Stomach smooth muscle (tissue), 2 donors: ENCODE measurements at regions not wholly inside any gene's neighbourhood (a gene's known extent, or its start where the extent isn't known, plus 50 kb on each side); places are given as distances from the start of the nearest gene placed in this dataset.

Source experiments
- H3K27ac ChIP-seq: one replicate; pipeline ENCODE4 v1.7.0; 2013; ENCODE audit warnings: mild to moderate bottlenecking, low read length, inconsistent platforms
- H3K27me3 ChIP-seq, 2 donors: one replicate each; pipeline ENCODE4 v1.7.0; 2013; ENCODE audit warnings: low read length in 2 of 2; ENCODE audit not compliant: insufficient read depth in 2 of 2, control insufficient read depth in 1 of 2
- H3K36me3 ChIP-seq, 2 donors: one replicate each; pipeline ENCODE4 v1.7.0; 2013; ENCODE audit warnings: low read length in 2 of 2; ENCODE audit not compliant: control insufficient read depth in 2 of 2, insufficient read depth in 2 of 2
- H3K4me1 ChIP-seq: one replicate; pipeline ENCODE4 v1.7.0; 2013; ENCODE audit warnings: low read length; ENCODE audit not compliant: control insufficient read depth, insufficient read depth
- H3K4me3 ChIP-seq, 2 donors: one replicate each; pipeline ENCODE4 v1.7.0; 2013; ENCODE audit warnings: low read length in 2 of 2
- H3K9ac ChIP-seq, 2 donors: one replicate each; pipeline ENCODE4 v1.7.0; 2013; ENCODE audit warnings: low read length in 2 of 2, mild to moderate bottlenecking in 1 of 2
- H3K9me3 ChIP-seq, 2 donors: one replicate each; pipeline ENCODE4 v1.7.0; 2013; ENCODE audit warnings: low read length in 2 of 2; ENCODE audit not compliant: control insufficient read depth in 2 of 2
- donor health status: healthy.
- donor health status: Pancreatic carcinoma.

- H3K27ac ChIP-seq = no peak overlapping the region
- peaks cover 5% of the 10 kb centered on the region for H3K4me1 ChIP-seq
- H3K36me3 ChIP-seq = no peaks in the 10 kb centered on the region
- no peak overlapping the region for H3K4me3 ChIP-seq
- no peaks in the 10 kb centered on the region for H3K27me3 ChIP-seq
- no peaks in the 10 kb centered on the region for H3K9me3 ChIP-seq
- H3K9ac ChIP-seq = no peak overlapping the region
Observed at GRCh38 chr2:128368437-128369107, 49.9 kb upstream of the HS6ST1 start.

GRCh38 chr2:128369108-128369555 is 50.5 kb upstream of the HS6ST1 start:
- no peak overlapping the region for H3K9ac ChIP-seq
- no peaks in the 10 kb centered on the region for H3K27me3 ChIP-seq
- H3K4me3 ChIP-seq = no peak overlapping the region
- H3K36me3 ChIP-seq = no peaks in the 10 kb centered on the region
- no peaks in the 10 kb centered on the region for H3K9me3 ChIP-seq
- no peak overlapping the region for H3K27ac ChIP-seq
- peaks cover 8% of the 10 kb centered on the region for H3K4me1 ChIP-seq

GRCh38 chr2:128369602-128370467 is 51.2 kb upstream of the HS6ST1 start:
- H3K27ac ChIP-seq = no peak overlapping the region
- H3K4me3 ChIP-seq = no peak overlapping the region
- no peak overlapping the region for H3K9ac ChIP-seq
- H3K9me3 ChIP-seq = no peaks in the 10 kb centered on the region
- H3K27me3 ChIP-seq = no peaks in the 10 kb centered on the region
- H3K4me1 ChIP-seq = peaks cover 15% of the 10 kb centered on the region
- H3K36me3 ChIP-seq = no peaks in the 10 kb centered on the region

GRCh38 chr2:128370468-128371247 is 52.0 kb upstream of the HS6ST1 start:
- Histone ChIP-seq H3K4me3 (no peak overlapping the region), H3K27me3 (no peaks in the 10 kb centered on the region), H3K27ac (no peak overlapping the region), H3K4me1 (peaks cover 22% of the 10 kb centered on the region), H3K9ac (no peak overlapping the region), H3K36me3 (no peaks in the 10 kb centered on the region), H3K9me3 (no peaks in the 10 kb centered on the region)

GRCh38 chr2:128371248-128371630 is 52.6 kb upstream of the HS6ST1 start:
- H3K36me3 ChIP-seq = no peaks in the 10 kb centered on the region
- H3K27ac ChIP-seq = no peak overlapping the region
- no peak overlapping the region for H3K9ac ChIP-seq
- H3K4me1 ChIP-seq = peaks cover 26% of the 10 kb centered on the region
- H3K9me3 ChIP-seq = no peaks in the 10 kb centered on the region
- H3K27me3 ChIP-seq = no peaks in the 10 kb centered on the region
- H3K4me3 ChIP-seq = no peak overlapping the region

- no peak overlapping the region for H3K27ac ChIP-seq
- H3K9ac ChIP-seq = no peak overlapping the region
- no peak overlapping the region for H3K4me3 ChIP-seq
- H3K36me3 ChIP-seq = no peaks in the 10 kb centered on the region
- no peaks in the 10 kb centered on the region for H3K9me3 ChIP-seq
- H3K4me1 ChIP-seq = peaks cover 28% of the 10 kb centered on the region
- no peaks in the 10 kb centered on the region for H3K27me3 ChIP-seq
Observed at GRCh38 chr2:128371648-128372345, 53.1 kb upstream of the HS6ST1 start.

- peaks cover 31% of the 10 kb centered on the region for H3K4me1 ChIP-seq
- no peak overlapping the region for H3K27ac ChIP-seq
- no peak overlapping the region for H3K9ac ChIP-seq
- H3K9me3 ChIP-seq = no peaks in the 10 kb centered on the region
- H3K4me3 ChIP-seq = no peak overlapping the region
- H3K36me3 ChIP-seq = no peaks in the 10 kb centered on the region
- H3K27me3 ChIP-seq = no peaks in the 10 kb centered on the region
Observed at GRCh38 chr2:128372621-128373341, 54.1 kb upstream of the HS6ST1 start.

GRCh38 chr2:128373451-128374000 is 54.9 kb upstream of the HS6ST1 start:
- Histone ChIP-seq H3K36me3 (no peaks in the 10 kb centered on the region), H3K27me3 (no peaks in the 10 kb centered on the region), H3K27ac (peak overlapping the region; percentile 53), H3K9ac (no peak overlapping the region), H3K4me3 (no peak overlapping the region), H3K4me1 (peaks cover 34% of the 10 kb centered on the region), H3K9me3 (no peaks in the 10 kb centered on the region)

GRCh38 chr2:128374001-128374710 is 55.5 kb upstream of the HS6ST1 start:
- H3K27ac ChIP-seq = peak overlapping the region; percentile 53
- no peaks in the 10 kb centered on the region for H3K27me3 ChIP-seq
- H3K9me3 ChIP-seq = no peaks in the 10 kb centered on the region
- peaks cover 41% of the 10 kb centered on the region for H3K4me1 ChIP-seq
- no peak overlapping the region for H3K9ac ChIP-seq
- no peaks in the 10 kb centered on the region for H3K36me3 ChIP-seq
- H3K4me3 ChIP-seq = no peak overlapping the region
